ENCODE measurements at regions not wholly inside any gene's neighbourhood (a gene's known extent, or its start where the extent isn't known, plus 50 kb on each side); places are given as distances from the start of the nearest gene placed in this dataset.

- TF ChIP-seq BCL11A (IDR thresholded peaks at IDR 0.05; ENCODE audit: low read depth in 2 of 2, low read length in 2 of 2) (no peak), FOSL1 (IDR thresholded peaks at IDR 0.05; ENCODE audit: insufficient read depth, low read depth, low read length) (no peak), EGR1 (IDR thresholded peaks at IDR 0.05; ENCODE audit: borderline replicate concordance, low read depth, low read length) (no peak), CTBP2 (IDR thresholded peaks at IDR 0.05; ENCODE audit: borderline replicate concordance, insufficient read depth, insufficient read length, low read length) (no peak), SUZ12 (IDR thresholded peaks at IDR 0.05; ENCODE audit: low read length) (no peak)
Observed at GRCh38 chr4:104740161-104740560, 245.5 kb upstream of the CXXC4 start (continued).

All from H1 (cell line).